ENCODE measurements at regions not wholly inside any gene's neighbourhood (a gene's known extent, or its start where the extent isn't known, plus 50 kb on each side); places are given as distances from the start of the nearest gene placed in this dataset.

DNA sequence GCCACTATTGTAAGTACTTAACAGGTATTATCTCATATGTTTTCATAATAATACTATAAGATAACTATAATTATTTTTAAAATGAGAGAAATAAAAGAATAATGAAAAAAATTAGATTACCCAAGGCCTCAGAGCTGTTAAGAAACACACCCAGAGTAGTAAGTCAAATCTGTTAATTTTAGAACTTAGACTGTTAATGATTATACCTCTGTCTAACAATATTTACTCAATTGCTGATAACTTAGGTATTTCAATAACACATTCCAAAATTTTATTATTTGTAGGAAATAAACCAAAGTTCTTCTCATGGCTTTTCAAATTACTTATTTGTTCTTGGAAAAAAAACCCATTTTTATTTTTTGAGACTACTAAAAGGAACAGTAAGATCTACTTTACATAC is 227.5 kb upstream of the KCNH7 start:
- DNase-seq (ENCODE audit: low read depth) = no peak
- TF ChIP-seq, protein P1, sequence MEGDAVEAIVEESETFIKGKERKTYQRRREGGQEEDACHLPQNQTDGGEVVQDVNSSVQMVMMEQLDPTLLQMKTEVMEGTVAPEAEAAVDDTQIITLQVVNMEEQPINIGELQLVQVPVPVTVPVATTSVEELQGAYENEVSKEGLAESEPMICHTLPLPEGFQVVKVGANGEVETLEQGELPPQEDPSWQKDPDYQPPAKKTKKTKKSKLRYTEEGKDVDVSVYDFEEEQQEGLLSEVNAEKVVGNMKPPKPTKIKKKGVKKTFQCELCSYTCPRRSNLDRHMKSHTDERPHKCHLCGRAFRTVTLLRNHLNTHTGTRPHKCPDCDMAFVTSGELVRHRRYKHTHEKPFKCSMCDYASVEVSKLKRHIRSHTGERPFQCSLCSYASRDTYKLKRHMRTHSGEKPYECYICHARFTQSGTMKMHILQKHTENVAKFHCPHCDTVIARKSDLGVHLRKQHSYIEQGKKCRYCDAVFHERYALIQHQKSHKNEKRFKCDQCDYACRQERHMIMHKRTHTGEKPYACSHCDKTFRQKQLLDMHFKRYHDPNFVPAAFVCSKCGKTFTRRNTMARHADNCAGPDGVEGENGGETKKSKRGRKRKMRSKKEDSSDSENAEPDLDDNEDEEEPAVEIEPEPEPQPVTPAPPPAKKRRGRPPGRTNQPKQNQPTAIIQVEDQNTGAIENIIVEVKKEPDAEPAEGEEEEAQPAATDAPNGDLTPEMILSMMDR (conservative IDR thresholded peaks at IDR 0.05; ENCODE audit: control insufficient read depth, insufficient read depth, low read depth, low read length) = no peak
- no peak overlapping the region for H3K4me3 ChIP-seq (ENCODE audit: control insufficient read depth, low read depth, low read length)

DNA sequence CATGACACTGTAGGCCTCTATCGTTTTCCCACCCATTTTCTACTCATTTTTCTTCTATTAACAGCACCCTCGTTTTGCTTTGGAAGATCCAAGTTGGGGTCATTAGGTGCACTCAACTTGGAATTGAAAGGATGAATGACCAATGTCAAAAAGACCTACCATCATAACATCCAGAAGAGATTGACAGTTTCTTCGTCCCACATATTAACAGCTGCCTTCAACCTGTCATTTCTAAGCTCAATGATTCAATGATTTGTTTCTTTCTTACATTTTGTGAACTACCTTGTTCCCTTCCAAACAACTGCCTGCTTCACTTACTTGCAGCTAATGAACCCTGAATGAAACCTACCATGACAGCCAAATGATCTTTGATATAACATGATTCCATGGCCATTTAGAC is 224.0 kb upstream of the KCNH7 start:
- H3K4me3 ChIP-seq (ENCODE audit: control insufficient read depth, low read depth, low read length) = no peak overlapping the region
- TF ChIP-seq, protein P1 (conservative IDR thresholded peaks at IDR 0.05; ENCODE audit: control insufficient read depth, insufficient read depth, low read depth, low read length) = no peak
- DNase-seq (ENCODE audit: low read depth) = no peak

- no peak for DNase-seq (ENCODE audit: low read depth)
- H3K4me3 ChIP-seq (ENCODE audit: control insufficient read depth, low read depth, low read length) = no peak overlapping the region
- TF ChIP-seq, protein P1 (conservative IDR thresholded peaks at IDR 0.05; ENCODE audit: control insufficient read depth, insufficient read depth, low read depth, low read length) = no peak
Observed at GRCh38 chr2:163046615-163047014, 208.0 kb upstream of the KCNH7 start.

GRCh38 chr2:163045830-163046229 is 207.3 kb upstream of the KCNH7 start:
- no peak for DNase-seq (ENCODE audit: low read depth)

GRCh38 chr2:163044114-163044513 is 205.5 kb upstream of the KCNH7 start:
- H3K4me3 ChIP-seq (ENCODE audit: control insufficient read depth, low read depth, low read length) = no peak overlapping the region
- DNase-seq (ENCODE audit: low read depth) = no peak
- TF ChIP-seq, protein P1 (conservative IDR thresholded peaks at IDR 0.05; ENCODE audit: control insufficient read depth, insufficient read depth, low read depth, low read length) = no peak

More at GRCh38 chr2:163045830-163046229, 207.3 kb upstream of the KCNH7 start:
- no peak overlapping the region for H3K4me3 ChIP-seq (ENCODE audit: control insufficient read depth, low read depth, low read length)
- TF ChIP-seq, protein P1 (conservative IDR thresholded peaks at IDR 0.05; ENCODE audit: control insufficient read depth, insufficient read depth, low read depth, low read length) = no peak

GRCh38 chr2:163043201-163043600 is 204.6 kb upstream of the KCNH7 start:
- no peak overlapping the region for H3K4me3 ChIP-seq (ENCODE audit: control insufficient read depth, low read depth, low read length)
- TF ChIP-seq, protein P1 (conservative IDR thresholded peaks at IDR 0.05; ENCODE audit: control insufficient read depth, insufficient read depth, low read depth, low read length) = no peak
- no peak for DNase-seq (ENCODE audit: low read depth)

DNA sequence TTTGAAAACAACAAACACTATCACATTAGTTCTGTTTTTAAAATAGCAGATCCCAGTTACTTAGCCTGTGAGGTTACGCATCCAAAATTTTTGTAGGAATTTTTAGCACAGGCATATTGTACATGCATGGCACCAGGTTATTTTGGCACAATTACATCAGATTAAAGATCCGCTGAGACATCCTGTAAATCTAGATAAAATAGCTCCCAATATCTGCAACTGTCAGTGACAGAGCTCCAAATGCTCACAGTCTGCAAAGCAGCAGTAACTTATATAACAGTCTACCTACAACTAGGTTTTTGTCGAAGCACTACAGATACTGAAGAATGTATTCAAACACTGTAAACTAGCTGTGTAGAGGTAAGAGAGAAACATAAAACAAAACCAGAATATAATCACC is 200.7 kb upstream of the KCNH7 start:
- TF ChIP-seq, protein P1 (conservative IDR thresholded peaks at IDR 0.05; ENCODE audit: control insufficient read depth, insufficient read depth, low read depth, low read length) = no peak
- H3K4me3 ChIP-seq (ENCODE audit: control insufficient read depth, low read depth, low read length) = no peak overlapping the region
- DNase-seq (ENCODE audit: low read depth) = no peak

All from fibroblast of mammary gland (primary cell).